Medulla oblongata (tissue), 1 donor: ENCODE measurements at regions not wholly inside any gene's neighbourhood (a gene's known extent, or its start where the extent isn't known, plus 50 kb on each side); places are given as distances from the start of the nearest gene placed in this dataset.

Source experiments
- DNase-seq: peaks from one replicate; pipeline ENCODE4 v3.0.0-alpha.2; 2015; ENCODE audit errors: extremely low spot score

DNA sequence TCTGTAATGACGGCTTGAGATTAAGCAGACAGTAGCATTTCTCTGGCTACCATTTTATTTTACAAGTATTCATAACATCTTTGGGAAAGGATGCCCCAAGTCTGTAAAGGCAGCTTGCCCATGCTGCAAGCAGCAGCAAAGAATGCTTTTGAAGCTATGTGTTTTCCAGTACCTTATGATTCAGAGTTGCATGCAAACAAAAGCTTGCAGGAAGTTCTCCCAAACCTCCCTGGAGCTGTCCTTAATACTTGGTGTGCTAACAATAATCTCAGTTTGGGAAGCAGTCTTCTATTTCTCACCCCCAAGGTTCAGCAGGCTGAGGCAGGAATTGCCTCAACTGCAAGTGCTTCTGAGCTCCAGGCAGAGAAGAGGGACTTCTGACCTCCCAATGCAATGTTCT lies 60.8 kb downstream of the CCNA1 start:
- DNase-seq, result no peak

DNA sequence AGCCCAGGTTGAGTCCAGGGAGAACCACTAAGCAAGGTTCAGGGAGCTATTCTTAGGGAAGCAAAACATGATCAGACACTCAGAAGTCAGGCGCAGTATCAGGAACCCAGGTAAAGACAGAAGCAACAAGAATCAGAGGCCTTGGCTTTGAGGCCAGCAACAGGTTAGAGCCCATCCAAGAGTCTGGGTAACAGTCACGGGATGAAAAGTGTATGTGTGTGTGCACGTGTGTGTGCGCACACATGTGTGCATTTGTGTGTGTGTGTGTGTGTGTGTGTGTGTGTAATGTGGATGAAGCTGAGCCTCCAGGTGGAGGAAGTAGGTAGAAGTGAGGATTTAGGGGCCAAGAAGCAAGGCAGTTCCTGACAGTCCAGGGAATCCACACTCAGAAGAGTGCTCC lies 63.1 kb downstream of the CCNA1 start:
- no peak for DNase-seq

DNA sequence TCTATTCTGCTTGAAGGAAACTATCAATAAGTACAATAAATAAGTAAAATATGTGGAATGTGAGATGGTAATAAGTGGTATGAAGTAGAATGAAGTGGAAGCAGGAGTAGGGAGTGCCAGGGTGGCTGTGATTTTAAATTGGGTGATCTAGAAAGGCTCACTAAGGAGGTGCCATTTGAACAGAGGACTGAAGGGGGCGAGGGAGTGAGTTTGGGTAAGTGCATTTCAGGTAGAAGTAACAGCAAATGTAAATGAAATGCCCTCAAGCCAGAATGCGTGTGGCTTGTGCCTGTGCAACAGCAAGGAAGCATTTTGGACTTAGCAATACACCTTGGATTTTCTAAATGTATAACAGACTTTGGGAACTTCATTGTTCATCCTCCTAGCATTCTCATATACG lies 77.1 kb downstream of the CCNA1 start:
- no peak for DNase-seq

DNA sequence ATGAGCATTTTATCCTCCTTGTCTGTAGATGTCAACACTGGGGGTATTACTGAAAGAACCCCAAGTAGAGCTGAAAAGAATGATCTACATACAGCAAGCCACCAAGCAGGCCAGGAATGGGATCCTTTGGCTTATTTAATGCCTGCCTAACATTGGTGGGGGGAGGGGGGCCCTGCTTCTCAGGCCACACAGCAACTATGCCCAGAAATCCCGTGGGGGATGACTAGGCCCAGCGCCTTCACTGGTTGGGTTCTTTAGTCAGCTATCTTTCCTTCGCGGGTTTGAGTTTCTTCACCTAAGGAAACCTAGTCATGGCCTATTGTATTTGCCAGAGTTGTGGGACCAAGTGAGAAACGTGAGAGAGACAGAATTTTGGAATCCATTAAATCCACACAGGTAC lies 80.5 kb downstream of the CCNA1 start:
- no peak for DNase-seq

DNA sequence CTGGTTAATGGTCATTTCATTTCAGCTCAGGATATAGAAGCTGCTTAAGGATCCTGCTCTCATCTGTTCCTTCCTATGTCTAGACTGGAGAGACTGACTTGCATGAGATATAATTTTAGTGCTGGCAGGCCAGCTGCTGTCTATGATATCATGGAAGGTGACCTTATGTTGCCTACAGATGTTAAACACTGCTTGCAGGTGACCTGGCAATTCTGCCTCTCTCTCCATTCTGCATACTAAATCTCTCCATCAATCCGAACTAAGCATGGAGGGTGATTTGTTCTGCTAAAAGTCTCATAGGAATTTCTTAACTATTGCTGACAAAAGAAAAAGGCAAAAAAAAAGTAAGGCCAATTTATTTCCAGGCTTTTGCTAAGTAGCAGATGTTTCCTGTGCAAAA lies 81.0 kb downstream of the CCNA1 start:
- DNase-seq, result no peak

DNA sequence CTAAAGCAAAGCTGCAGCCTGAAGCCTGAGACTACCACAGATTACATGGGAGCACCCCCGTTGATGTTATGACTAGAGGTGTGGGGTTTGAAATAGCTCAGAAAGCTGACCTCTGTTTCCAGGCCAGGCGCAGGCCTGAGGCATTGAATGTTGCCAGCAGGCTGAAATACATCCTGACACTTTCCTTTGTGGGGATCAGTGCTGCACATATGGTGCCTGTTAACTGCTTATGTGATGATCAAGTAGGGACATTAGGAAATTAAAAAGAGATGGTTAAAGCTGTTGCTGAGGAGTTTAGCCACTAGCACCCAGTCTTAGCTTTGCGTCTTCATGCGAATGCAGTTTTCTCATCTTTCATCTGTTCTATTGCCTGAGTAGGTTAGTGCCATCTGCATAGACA lies 83.2 kb downstream of the CCNA1 start:
- DNase-seq, result no peak

DNA sequence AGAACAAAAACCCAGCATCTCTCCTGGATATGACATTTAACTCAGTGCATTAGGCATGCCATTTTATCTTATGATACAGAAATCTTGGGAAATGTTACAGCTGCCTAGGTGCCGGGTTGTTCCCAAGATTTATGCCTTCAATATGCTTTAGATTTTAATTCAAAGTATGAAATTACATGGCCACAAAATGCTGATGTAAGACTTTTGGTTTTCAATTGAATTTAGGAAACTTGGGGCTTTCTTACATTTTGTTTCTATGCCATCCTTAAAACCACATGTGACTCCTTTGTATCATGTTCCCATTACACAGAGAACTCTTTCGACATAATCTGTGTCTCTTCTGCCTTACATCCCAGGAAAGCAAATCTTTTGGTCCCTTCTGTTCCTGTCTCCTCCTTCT lies 83.9 kb downstream of the CCNA1 start:
- DNase-seq, result no peak

DNA sequence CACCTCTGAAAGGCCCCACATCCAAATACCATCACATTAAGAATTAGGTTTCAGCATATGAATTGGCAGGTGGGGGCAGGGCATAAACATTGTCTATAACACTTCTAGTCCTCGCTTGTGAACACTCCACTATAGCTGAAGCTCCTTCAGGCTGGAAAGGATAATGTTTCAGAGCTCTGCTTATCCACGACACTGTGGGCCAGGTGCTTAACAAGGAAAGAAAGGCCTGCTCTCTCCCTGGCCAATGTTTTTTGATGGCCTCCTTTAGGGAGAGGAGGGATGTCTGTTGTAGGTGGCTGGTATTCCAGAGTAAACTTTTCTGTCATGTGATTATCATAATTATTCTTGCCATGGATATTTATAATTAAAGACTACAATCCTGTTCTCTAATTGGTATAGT lies 86.4 kb downstream of the CCNA1 start:
- no peak for DNase-seq

DNA sequence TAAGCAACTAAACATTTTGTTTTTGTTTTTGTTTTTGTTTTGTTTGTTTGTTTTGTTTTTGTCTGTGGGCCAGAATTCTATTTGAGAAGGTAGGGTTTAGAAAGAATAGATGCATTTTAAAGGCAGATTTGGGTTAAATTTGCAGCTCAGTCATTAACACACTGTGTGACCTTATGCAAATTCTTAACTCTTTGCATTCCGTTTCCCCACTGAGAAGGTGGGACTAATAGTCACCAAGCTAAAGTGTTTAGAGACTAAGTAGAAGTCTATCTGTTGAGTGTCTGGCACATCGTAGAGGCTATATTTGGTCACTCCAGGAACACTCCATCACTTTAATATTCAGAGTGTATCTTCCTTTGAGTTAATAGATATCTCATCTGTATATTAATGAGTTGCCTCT lies 87.1 kb downstream of the CCNA1 start:
- no peak for DNase-seq

DNA sequence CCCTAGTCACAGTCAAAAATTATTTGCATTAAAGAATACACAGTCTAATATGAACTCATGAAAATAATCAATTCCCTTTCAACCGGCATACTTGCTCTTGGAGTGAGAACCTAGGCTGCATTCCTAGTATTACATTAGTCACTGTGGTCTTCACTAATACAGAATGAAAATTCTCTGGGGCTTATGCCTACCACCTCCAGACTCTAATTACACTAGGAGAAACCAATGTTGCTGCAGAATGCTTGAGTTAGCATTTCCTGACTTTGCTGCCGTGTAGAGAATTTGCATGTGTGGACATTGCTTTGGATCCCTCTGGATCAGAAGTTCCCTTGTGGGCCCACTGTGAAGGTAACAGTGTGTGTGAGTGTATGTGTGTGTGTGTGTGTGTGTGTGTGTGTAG lies 87.8 kb downstream of the CCNA1 start:
- DNase-seq, result no peak

DNA sequence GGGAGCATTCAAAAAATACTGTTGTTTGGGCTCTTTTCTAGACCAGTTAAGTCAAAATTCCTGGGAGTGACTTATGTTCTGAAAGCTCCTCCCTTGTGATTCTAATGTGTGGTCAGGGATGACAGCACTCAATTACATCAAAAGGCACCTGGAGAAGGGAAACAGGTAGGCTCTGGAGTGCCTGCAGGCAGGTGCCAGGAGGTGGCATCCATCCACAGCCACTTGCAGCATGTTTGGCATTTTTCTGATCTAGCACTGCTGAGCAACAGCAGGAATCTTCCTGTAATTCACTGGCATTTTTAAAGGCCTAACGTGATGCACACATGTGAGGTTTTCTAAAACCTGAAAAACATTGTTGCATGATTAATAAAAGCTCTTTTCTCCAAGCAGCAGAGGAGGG lies 94.6 kb downstream of the CCNA1 start:
- DNase-seq, result no peak

DNA sequence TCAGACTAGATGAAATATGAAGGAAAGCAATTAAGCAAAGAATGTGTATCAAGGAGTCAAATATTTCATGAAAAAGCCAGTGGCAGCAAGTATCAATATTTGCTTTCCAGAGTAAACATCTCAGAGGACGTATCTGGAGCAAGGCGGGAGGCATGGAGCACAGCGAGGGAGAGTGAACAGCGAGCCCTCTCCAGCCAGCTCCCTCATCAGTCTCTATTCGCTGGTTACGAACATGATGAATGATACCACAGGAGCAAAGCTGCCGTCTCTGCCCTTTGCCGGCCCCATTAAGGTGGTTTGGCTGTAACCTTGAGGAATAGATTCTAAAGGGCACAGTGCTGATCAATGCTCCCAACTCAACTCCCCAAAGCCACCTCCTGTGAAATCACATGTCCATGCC lies 95.8 kb downstream of the CCNA1 start:
- DNase-seq, result no peak

DNA sequence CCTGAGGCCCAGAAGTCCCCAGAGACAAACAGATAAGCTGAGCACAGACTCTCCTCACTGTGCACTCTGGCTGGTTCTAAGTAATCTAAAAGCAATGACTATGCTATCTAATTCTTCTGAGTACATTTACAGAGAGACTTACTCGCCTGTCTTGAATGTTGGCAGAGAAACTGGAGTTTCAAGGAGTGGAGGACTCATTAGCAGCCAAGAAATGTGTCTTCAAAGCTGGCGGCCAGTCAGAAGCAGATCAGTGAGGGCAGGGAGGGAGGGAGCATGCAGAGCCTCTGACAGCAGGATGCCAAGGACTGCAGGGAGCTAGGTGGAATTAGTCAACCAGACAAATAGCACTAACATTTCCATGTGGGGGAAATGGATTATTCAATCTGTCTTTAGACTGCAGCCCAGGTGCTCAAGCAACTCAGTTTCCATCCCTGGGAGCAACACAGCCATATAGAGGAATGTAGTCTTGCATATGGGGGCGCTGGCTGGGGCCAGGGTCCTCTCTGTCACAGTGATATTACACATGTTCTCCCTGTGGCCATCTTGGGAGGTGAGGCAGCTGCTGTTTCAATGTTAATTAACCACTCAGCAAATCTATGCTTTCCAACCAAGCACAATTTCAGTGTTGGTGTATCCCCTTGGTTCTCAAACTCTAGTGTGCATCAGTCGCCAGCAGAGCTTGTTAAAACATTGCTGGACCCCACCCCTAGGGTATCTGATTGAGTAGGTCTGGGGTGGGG lies 97.9 kb downstream of the CCNA1 start:
- DNase-seq, result peak; percentile 9

DNA sequence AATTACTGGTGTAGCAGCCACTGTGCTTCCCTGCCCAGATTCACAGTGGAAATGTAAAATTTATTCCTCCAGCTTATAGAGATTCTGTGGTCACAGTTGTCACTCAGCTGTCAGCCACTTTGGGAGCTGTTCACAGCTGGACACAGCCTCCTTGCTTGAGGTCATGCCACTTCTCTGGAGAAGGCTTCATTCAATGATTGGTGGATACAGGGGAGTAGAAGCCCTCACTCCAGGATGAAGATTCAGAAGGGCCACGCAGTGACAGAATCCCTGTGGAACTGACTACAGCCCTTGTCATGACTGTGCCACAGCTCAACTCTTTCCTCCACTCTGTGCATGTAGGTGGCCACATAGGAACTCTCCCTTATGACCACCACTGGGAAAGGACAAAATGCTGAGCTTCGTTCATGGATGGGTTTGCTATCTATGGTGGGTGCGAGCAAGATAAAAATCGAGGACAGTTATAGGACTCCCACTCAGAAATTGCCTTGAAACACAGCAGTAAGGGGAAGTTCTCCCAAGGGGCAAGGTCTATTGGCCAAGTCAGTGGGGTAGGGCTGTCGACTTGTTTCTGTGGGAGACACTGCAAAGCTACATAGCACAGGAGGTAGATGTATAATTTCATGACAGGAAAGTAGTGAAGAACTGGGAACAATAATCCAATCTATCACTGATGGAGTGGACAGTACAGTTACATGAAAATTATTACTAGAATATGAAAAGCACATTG lies 98.7 kb downstream of the CCNA1 start:
- DNase-seq, result no peak

DNA sequence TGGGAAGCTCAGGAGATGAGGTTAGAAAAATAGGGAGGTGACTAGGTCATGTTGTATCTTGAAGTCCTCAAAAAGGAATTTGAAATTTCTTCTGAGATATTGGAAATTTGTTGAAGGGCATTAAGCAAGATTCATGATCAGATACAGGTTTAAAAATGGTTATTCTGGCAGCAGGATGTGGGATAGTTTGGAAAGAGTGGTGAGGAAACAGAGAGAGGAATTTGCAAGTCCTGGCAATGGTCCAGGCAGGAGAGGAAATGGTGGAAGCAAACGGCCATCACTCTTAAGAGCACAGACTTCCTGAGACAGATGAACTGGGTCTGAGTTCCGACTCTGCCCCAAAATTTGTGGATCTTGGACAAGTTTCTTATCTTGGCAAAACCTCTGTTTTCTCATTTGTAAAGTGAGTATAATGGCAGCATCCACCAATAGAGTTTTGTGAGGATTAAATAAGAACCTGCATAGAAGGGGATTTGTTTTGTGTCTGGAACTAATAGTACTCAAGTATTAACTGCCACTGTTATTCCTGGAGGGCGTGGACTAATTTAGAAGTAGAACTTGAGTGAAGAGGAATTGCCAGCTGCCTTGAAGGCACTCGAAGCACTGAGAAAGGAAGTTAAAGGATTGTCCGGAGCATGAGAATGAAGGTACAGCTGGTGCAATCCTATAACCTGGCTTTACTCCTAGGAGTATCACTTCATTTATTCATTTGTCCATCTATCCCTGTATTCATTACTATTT lies 99.6 kb downstream of the CCNA1 start:
- DNase-seq, result no peak

DNA sequence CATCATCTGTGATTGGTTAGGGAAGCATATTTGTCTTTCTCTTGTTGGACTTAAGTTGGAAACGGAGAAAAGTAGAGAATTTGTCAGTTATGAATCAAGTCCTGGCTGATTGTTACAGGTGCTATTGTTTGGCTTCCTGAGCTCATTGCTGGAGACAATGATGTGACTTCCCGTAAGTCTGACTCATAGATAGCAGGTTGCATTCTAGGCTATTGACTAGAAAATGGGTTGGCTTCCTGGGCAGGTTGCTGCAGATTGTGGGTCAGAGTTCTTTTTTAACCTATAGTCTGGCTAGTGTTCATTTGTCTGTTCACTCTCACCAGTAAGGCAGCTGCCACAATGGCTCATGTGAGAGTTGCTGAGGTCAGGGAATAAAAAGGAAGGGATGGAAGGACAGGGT lies 101.5 kb downstream of the CCNA1 start:
- no peak for DNase-seq

DNA sequence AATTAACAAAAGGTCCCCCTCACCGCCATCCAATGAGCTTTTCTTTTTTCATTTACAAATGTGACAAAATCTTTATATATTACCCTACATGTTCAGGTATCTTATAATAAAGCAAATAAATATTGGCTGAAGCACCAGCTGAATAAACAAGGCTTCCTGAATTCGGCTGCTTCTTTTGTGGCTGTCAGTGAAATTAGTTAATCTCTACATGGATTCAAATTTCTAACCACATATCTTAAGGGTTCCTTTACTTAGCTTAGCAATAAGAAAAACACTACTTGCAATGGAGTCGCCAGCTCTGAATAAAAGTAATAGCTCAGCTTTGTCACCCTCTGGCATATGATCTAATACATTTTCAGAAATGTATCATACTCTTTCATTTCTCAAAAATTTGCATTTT lies 104.3 kb downstream of the CCNA1 start:
- no peak for DNase-seq

DNA sequence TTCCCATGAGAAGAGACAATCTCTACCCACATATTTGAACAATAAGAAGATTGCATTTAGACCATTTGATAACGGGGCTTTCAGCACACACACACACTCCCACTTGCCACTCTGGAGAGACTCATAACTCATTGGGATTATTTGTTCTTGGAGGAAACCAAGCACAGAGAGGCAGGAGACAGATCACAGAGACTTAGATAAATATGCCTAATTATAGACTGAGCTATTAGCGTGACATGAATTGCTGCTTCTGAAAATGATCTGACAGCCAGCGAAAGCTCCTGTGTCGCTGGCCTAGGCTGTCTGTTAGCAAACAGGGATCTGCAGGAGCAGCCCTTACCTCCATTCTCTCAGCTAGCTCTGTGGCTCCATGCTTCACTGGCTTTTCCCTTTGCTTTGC lies 111.4 kb downstream of the CCNA1 start:
- DNase-seq, result no peak

DNA sequence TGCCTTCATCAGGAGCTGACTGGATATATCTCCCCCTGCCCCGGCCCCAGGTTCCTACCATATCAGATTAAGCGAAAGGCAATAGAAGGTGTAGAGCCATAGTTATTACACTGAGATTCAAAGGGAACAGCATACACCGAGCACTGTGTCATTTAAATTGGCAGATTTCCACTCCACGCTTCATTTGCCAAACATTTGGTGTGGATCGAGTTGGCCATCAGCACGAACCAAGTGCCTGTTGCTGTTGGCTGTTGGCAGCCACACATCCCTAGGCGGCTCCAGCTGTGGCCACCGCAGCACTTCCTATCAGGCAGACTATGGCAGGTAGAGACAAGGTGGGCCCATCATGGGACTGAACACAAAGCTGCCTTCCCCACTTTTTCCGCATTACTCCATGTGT lies 115.8 kb downstream of the CCNA1 start:
- DNase-seq, result no peak

DNA sequence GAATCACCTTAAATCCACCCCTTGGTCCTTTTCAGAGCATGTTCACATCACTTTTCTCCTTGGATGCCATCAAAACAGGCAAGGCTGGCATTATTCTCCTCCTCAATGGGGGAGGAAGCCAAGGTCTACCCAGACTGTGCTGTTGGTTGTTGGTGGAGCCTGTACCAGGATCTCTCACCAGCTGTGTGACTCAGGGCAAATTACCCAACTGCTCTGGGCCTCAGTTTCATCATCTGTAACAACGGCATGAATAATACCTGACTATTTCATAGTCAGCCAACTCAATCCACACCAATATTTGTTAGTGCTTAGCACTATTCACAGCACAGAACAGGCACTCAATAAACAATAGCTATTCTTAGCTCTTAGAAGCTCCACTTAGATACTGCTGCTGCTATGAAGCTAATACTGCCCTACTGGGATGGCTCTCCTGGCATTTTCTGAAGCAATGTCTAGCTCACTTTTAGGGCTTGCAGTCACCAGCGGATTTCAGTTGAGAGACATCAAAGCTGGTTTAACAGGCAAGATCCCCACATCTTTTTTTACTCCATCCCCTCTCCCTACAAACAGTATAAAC lies 116.9 kb downstream of the CCNA1 start:
- no peak for DNase-seq

DNA sequence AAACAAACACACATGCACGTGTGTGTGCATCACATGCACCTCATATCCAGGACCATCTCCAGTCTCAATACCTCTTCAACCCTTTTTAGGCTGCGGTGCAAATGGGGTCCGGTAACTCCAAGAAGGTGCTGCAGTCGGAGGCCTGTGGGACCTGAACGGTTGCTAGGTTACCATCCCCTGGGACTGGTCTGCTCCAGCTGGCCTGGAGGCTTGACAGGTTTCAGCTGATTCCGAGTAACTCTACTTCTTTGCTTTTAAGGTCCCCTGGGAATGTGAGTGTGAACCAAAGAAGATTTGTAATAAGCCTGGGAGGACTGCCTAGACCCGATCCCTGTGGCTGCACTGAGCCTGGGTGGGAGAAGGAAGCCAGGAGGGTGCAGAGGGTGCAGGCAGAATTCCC lies 117.5 kb downstream of the CCNA1 start:
- no peak for DNase-seq

DNA sequence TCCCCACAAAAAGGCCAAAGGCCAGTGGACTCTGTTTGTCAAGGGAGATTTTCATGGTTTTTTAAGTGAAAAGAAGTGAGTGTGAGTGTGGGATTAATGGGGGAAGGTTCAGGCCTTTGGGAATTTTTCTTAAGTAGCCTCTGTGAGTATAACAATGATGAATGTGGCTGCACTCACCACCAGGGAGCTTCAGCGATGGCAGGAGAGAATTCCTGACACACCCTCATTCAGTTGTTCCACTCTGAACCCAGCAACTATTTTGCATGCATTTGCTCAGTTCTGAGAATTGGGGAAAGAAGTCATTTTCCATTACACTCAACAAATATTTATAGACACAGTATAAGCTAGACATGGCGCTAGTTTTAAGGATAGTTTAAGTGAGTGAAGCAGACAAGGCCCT lies 117.9 kb downstream of the CCNA1 start:
- no peak for DNase-seq

DNA sequence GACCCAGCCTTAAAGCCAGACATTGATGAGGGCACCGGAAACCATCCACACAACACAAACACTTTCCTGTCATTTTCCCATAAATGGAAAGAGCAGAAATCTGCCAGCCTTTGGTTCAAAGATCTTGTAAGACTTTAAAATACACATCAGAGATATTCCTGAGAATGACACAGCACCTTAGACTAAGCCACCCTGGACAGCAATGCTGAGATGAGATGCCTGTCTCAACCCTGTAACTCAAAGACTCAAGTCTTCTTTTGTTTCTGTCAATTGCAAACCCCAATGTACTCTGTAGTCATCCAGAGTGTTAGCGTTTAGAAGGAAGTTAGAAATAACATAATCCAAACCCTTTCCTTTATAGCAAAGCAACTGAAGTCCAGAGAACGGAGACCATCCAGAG lies 119.2 kb downstream of the CCNA1 start:
- DNase-seq, result no peak
